Activated CD4-positive, alpha-beta T cell treated with anti-CD3 and anti-CD28 coated beads, Interleukin-2, amount 50 U/mL, for 48 hours (primary cell): ENCODE measurements at regions not wholly inside any gene's neighbourhood (a gene's known extent, or its start where the extent isn't known, plus 50 kb on each side); places are given as distances from the start of the nearest gene placed in this dataset.

ENCODE experiments used
- DNase-seq, 2 experiments: peaks; one replicate each; pipeline ENCODE4 v3.0.0-alpha.2; 2020

DNA sequence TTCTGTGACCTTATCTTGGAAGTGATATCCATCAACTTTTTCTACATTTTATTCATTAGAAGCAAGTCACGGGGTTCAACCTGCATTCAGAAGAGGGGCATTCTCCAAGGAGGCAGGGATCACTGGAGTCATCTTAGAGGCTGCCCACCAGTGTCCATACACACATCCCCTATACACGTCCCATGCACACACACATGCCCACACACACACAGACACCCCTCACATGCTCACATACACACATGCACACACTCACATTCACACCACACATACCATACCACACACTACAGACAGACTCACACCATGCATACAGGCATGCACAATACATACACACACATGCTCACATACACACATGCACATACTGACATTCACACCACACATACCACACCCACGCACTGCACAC, 884.7 kb downstream of the TBC1D22A start:
- DNase-seq: no peak

GRCh38 chr22:47645923-47646322, 883.5 kb downstream of the TBC1D22A start:
- DNase-seq: no peak

DNA sequence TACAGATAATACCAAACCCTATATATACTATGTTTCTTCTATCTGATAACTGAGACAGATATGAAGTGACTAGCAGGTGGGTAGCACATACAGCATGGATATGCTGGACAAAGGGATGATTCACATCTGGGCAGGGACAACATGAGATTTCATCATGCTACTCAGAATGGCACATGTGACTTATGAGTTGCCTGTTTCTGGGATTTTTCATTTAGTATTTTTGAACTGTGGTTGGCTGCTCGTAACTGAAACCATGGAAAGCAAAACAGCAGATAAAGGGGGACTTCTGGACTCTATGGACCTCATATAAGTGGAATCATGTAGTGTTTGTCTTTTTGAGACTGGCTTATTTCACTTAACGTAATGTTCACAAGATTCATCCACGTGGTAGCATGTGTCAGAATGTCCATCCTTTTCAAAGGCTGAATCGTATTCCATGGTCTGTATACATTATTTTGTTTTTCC, 883.0 kb downstream of the TBC1D22A start:
- DNase-seq: no peak

DNA sequence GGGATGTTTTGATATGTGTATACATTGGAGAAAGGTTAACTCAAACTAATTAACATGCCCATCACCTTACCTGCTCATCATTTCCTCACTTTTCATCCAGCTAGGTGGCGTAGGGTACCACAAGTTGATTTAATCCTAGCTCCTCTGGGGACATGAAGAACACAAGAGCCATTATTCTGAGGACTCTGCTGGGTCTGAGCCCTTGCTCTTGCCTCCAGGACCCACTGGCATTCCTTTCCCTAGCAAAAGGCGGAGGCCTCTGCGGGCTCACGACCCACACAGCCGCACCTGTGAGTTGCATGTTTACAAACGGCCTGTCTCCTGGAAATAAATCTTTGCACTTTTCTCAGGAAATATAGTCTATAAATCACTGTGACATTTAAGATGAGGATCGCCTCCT, 871.9 kb downstream of the TBC1D22A start:
- DNase-seq: no peak

DNA sequence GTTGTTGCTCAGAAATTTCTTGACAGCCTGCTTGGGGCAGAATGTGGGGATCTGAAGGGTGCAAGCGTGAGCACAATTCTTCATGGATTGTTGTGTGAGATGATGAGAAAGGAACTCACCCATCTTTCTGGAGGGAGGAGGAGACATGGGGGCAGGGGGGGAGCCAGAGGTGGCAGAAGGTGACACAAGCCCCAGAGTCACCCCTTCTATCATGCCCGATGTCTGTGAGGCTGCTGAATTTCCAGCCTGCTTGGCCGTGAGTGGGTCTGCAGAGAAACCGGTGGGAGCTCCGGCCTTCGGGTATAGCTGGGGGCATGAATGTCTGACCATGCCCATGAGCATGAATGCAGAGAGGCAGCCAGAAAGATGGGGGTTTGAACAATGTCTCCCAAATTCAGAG, 870.7 kb downstream of the TBC1D22A start:
- DNase-seq: no peak

GRCh38 chr22:47632701-47633100, 870.3 kb downstream of the TBC1D22A start:
- no peak for DNase-seq

DNA sequence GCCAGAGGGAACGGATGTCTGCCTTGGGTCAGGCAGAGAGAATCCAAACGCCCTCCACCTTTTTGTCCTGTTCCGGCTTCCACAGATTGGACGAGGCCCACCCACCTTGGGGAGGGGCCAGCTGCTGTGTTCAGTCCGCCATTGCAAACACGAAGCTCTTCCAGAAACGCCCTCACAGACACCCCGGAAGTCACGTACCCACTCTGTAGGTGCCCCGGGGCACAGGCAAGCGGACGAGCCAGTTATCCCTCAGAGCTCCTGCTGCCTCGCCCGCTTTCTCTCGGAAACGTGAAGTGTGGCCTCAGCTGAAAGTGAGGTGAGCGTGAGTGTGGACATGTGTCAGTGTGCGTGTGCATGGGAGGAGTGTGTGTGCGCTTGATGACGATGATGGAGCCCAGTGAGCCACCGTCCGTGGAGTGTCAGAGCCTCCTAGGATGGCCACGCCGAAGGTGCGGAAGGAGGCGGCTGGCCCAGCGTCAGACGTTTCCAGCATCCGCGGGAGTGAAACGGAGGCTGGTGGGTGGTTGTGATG, 869.2 kb downstream of the TBC1D22A start:
- DNase-seq: no peak

- no peak for DNase-seq
Observed at GRCh38 chr22:47630741-47631534, 868.5 kb downstream of the TBC1D22A start.

GRCh38 chr22:47629791-47630655, 867.6 kb downstream of the TBC1D22A start:
- no peak for DNase-seq

DNA sequence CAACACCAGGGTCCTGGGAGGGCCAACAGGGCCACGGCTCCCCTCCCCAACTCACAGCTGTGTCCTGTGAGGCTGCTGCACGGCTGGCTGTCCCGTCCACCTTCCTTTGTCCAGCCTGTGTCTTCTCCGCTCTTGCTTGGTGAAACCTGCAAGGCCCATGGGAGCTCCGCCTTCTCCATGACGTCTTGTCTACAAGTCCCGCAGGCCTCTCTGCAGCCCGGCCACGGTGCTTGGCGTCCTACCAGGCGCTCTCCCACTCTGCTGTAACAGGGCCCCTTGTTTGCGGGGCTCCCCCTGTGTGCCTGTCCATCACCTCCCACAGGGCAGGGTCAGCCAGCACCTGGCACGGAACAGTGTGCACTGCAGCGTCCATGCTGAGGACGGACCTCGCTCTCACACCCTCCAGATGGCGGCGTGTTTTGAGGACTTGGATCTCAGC, 866.8 kb downstream of the TBC1D22A start:
- no peak for DNase-seq

GRCh38 chr22:47628477-47629272, 866.2 kb downstream of the TBC1D22A start:
- DNase-seq: no peak

- no peak for DNase-seq
Observed at GRCh38 chr22:47627556-47628253, 865.3 kb downstream of the TBC1D22A start.

DNA sequence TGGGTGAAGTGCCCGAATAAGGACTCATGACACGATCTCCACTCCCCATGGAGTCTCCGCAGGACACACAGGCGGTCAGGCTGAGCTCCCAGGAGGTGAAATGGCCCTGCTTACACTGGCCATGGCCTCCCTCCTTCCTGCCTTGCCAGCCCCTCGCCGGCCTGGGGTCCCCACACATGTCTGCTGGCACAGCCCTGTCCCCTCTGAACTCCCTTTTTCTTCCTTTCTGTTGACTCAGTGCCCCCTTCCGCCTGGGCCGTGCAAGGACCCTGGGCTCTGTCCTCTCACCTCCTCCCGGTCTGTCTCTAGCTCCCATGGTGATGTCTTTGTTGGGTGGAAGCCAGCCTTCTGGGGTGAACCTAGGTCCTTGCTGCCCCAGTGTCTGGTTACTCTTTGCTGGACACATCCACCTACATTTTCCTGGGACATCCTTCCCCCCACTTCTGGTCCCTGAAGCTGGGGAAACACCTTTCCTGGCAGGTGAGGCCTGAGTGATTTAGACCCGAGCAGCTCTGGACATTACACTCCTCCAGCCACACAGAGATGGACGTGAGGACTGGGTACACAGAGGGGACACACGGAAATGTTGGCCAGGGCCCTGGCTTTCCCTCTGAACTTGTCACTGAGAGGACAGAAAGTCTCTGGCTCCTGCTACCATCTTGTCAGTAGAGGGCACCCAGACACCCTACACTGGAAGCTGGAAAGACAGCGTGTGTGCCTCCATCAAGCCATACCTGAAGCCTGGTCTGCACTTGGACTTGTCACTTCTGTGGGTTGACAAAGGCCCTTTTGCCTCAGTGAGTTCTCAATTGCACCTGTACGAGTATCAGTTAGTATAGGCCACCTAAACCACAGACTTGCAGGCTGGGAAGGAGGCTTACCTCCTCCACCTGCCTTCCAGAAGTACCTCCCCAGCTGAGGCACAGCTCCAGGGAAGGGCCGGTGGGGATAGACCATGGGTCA, 864.3 kb downstream of the TBC1D22A start:
- DNase-seq: no peak

DNA sequence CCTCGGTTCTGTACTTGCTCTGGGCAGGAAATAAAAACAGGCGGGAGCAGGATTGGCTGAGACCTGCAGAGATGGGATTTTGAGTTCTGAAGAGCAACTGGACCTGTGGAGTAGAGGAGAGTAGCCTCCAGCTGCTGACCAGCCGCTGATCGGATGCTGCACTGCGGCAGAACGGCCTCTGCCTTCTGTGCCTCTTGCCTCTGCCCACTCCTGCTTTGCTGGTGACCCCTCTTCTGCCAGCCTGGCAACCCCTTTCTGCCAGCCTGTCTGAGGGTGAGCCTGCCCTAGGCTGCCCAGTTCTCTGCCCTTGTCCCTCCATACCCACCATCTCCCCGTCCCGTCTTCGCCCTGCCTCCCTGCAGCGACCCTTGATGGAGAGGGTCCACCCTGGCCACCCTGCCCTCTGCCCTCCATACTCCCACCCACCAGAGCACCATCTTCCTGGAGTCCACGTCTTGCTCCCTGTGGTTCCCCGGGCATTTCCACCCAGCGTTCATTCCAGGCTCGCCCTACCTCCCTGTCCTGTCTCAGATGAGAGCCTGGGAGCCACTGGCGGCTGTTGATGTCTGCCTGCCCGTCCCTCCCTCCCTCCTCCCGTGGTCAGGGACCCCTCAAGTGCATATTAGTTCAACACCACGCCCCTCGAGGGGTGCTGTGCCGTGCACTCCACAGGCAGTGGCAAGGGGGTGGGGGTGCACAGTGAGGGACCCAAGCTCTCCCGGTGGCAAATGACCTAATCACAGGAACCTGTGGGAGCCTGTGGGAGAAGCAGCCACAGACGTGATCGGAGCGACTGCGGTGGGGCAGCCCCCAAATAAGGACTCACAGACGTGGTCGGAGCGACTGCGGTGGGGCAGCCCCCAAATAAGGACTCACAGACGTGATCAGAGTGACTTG, 863.3 kb downstream of the TBC1D22A start:
- no peak for DNase-seq

- no peak for DNase-seq
Observed at GRCh38 chr22:47625013-47625385, 862.5 kb downstream of the TBC1D22A start.

- DNase-seq: no peak
Observed at GRCh38 chr22:47624252-47625012, 862.0 kb downstream of the TBC1D22A start.

- DNase-seq: no peak
Observed at GRCh38 chr22:47623763-47624148, 861.3 kb downstream of the TBC1D22A start.

- no peak for DNase-seq
Observed at GRCh38 chr22:47623066-47623762, 860.8 kb downstream of the TBC1D22A start.
